GM21786 (cell line): ENCODE measurements at regions not wholly inside any gene's neighbourhood (a gene's known extent, or its start where the extent isn't known, plus 50 kb on each side); places are given as distances from the start of the nearest gene placed in this dataset.
A peak's percentile ranks its signal among the peaks of the same experiment; 100 is the strongest.
"Not testable (repeated sequence)": the region's sequence is repeated elsewhere in the genome, so short reads cannot be mapped to it uniquely, and the experiment has no call there.

ENCODE experiments used
- ATAC-seq: cut with Tn5 transposase; IDR thresholded peaks from one replicate; pipeline ENCODE4 v1.9.1; 2021; ENCODE audit not compliant: unreplicated experiment

DNA sequence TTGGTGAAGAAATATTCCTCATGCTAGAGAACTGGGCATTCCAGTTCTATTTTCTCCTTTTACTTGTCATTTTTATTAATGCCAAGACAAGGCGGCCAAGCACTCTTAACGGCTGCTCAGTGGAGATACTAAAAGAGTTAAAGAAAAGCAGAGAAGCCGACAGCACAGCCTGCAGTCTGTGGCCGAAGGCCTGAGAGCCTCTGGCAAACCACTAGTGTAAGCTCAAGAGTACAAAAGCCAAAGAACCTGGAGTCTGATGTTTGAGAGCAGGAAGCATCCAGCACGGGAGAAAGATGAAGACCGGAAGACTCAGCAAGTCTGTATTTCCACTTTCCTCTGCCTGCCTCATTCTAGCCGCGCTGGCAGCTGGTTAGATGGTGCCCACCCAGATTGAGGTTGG is 167.1 kb upstream of the FUT9 start:
- ATAC-seq, result no peak

DNA sequence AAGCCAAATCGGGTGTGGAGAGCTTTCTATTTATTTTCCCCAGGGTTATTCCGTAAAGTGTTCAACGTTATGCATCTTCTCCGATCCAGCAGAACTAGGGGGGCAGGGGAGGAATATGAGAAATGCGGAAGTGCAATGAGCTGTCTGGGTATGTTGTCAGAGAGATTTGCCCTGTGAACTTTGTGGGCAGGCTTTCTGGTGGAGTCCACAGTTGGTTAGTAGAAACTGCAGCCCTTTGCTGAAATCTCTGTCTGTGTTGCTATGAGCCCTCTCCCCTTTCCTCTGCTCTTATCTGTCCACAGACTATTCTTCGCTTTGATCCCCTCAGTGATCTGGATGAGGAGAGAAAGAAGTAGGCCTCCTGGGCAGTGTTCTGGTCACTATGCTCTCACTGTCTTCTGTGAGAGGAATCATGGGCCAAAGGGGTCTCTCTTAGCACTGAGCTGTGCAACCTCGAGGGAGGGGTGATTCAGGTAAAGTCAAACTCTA is 158.9 kb upstream of the FUT9 start:
- ATAC-seq, result no peak

DNA sequence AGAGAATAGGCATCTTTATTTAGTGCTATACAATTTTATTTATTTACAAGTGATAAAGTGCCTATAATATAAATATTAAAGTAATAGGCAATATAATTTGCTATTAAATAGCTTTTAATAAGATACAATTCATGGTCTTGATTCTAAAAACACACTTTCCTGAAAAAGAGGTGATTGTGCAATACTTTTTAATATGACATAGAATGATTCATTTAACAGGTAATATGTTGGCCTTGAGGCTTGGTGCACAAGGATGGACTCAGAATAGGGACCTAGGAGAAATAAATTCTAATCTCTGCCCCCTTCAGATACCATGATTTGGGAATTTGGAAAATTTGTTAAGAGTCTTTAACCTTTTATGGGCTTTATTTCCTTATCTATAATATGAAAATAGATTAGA is 149.9 kb upstream of the FUT9 start:
- no peak for ATAC-seq

- peak; percentile 56 for ATAC-seq
These were observed 149.0 kb upstream of the FUT9 start for GRCh38 chr6:95866732-95867131.

- ATAC-seq, result no peak
These were observed 148.6 kb upstream of the FUT9 start for GRCh38 chr6:95867205-95867604.

DNA sequence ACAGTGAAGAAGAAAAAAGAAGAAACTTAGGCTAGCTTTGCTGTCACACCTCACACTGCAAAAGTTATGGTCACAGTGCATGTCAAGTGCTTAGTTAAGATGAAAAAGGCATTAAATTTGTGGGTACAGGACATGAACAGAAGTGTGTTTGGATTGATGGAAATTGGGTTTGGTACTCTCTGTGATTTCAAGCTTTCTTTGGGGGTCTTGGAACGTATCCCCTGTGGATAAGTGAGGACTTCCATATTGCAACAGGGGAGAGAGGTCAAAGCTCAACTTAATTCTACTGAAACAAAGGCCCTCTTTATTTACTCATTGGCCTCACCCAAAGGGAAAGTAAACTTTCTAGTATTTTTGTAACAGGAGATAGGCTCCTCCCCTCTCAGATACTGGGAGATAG is 138.3 kb upstream of the FUT9 start:
- ATAC-seq, result no peak

- ATAC-seq, result no peak
These were observed 135.9 kb upstream of the FUT9 start for GRCh38 chr6:95879856-95880255.

- ATAC-seq, result no peak
These were observed 133.4 kb upstream of the FUT9 start for GRCh38 chr6:95882371-95882770.

- not testable (repeated sequence) for ATAC-seq
These were observed 127.1 kb upstream of the FUT9 start for GRCh38 chr6:95888711-95889110.

GRCh38 chr6:95905132-95905531 is 110.6 kb upstream of the FUT9 start:
- ATAC-seq, result no peak

- no peak for ATAC-seq
These were observed 98.7 kb upstream of the FUT9 start for GRCh38 chr6:95917034-95917433.

DNA sequence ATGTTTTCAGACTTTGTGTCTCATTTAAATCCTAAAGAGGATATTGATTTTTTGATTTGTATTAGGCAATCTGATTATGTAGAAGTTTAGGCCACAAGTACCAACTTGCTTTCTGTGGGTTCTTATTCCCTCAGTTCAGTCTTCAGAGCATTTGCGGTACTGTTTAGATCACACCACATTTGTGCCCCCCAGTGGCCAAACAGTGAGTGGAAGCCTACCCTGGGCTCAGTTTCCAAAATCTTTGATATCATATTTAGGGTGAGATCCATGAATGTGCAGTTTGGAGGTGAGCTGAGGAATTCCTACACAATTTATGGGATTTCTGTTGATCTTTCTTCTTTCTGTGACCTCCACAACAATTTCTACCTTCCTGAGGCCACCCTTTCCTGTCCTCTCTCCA is 92.3 kb upstream of the FUT9 start:
- ATAC-seq, result no peak

DNA sequence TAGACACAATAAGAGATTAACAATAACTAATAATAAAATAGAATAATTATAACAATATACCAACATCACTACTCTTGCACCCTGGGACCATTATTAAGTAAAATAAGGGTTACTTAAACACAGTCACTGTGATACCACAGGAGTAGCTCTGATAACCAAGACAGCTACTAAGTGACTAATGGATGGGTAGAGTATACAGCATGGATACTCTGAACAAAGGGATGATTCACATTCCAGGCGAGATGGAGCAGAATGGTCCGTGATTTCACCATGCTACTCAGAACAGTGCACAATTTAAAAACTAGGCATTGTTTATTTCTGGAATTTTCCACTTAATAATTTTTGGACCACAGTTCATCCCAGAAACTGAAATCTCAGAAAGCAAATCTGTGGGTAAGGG is 80.0 kb upstream of the FUT9 start:
- no peak for ATAC-seq

DNA sequence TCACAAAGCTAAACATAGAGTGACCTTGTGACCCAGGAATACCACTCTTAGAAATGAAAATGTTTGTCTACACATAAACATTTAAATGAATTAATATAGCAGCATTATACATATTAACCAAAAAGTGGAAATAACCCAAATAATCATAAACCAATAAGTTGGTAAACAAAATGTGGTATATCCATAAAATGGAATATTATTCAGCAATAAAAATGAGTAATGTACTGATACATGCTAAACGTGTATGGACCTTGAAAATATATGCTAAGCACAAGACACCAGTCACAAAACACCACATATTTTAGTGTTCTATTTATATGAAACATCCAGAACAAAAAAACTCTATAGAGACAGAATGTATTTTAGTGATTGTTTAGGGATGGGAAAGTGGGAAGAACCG is 68.9 kb upstream of the FUT9 start:
- ATAC-seq, result no peak

DNA sequence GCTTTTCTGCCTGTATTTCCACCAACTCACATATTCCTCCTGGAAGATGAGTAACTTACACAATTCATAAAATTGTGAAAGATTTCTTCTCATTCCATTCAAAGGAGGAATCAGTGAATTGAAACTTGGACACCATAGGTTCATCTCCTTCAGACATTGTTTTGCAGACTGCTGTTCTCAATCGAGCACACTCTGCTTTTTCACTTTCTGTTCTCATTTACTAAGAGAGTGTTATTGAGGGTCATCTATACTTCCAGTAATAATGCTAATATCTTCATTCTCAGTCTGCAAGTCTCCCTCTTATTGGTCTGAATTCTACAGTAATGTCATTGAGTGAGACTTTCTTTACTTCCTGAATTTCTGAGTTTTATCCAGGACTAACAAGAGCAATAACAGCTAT is 67.5 kb upstream of the FUT9 start:
- no peak for ATAC-seq

DNA sequence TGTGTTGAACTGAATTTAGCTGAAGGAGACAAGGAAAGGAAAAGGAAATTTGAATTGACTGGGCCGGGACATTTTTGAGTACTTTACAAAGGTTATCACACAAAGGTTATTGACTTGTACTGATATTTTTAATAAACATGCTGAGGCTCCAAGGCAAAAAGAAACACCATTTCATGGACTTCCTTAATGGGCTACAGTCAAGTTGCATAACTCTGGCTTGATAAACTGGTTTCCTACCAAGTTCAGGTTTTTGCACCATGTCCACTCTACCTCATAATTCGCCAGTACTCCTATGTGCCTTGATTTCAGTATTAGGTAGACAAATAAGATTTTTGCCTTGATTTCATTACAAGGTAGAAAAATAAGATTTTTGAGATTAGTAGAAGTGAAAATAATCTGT is 65.8 kb upstream of the FUT9 start:
- ATAC-seq, result no peak

GRCh38 chr6:95958686-95959085 is 57.1 kb upstream of the FUT9 start:
- no peak for ATAC-seq

DNA sequence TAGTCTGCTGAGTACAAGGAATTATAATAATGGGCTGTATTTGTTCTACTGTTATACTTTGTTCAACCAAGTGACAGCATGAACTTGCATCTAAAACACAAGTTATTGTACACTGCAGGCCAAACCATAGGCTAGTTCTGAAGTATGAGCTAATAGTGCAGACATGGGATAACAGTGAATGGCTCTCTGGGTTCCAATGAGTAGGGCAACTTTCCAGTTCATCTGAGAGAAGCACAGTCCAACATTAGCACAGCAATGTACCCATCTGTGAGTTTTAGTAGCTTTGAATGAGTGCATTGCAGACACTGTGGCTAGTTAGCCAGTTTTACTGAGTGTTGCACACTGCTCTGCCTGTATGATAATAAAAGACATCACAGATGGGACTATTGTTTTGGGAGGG is 56.5 kb upstream of the FUT9 start:
- ATAC-seq, result no peak
